ENCODE measurements at regions not wholly inside any gene's neighbourhood (a gene's known extent, or its start where the extent isn't known, plus 50 kb on each side); places are given as distances from the start of the nearest gene placed in this dataset.

GRCh38 chr13:107822006-107822405 lies 393.3 kb downstream of the LIG4 start:
- H3K27me3 ChIP-seq = no peaks in the 10 kb centered on the region
- H3K9me3 ChIP-seq = no peaks in the 10 kb centered on the region
- no peaks in the 10 kb centered on the region for H3K36me3 ChIP-seq
- no peak overlapping the region for H3K27ac ChIP-seq
- no peak for DNase-seq (ENCODE audit: low spot score in 2 of 2)
- no peak overlapping the region for H3K4me3 ChIP-seq
- intact Hi-C loops (cut with DNase I; ENCODE audit: low total_unique reads) = no loop called here
- no peaks in the 10 kb centered on the region for H3K4me1 ChIP-seq
- TF ChIP-seq POLR2A (IDR thresholded peaks at IDR 0.05) (no peak), POLR2AphosphoS5 (IDR thresholded peaks at IDR 0.05) (no peak), CTCF (IDR thresholded peaks at IDR 0.05) (no peak)

- Histone ChIP-seq H3K9me3 (no peaks in the 10 kb centered on the region), H3K27me3 (no peaks in the 10 kb centered on the region), H3K4me3 (no peak overlapping the region), H3K27ac (no peak overlapping the region), H3K4me1 (no peaks in the 10 kb centered on the region), H3K36me3 (no peaks in the 10 kb centered on the region)
- intact Hi-C loops (cut with DNase I; ENCODE audit: low total_unique reads) = no loop called here
- DNase-seq (ENCODE audit: low spot score in 2 of 2) = no peak
- no peak for TF ChIP-seq POLR2AphosphoS5 (IDR thresholded peaks at IDR 0.05)
- no peak for TF ChIP-seq CTCF (IDR thresholded peaks at IDR 0.05)
- no peak for TF ChIP-seq POLR2A (IDR thresholded peaks at IDR 0.05)
Measured at GRCh38 chr13:107821492-107821891, 393.8 kb downstream of the LIG4 start.

GRCh38 chr13:107819071-107819470 lies 396.3 kb downstream of the LIG4 start:
- no peaks in the 10 kb centered on the region for H3K4me1 ChIP-seq

GRCh38 chr13:107817647-107818287 lies 397.6 kb downstream of the LIG4 start:
- no peak overlapping the region for H3K27ac ChIP-seq
- H3K9me3 ChIP-seq = no peaks in the 10 kb centered on the region
- no peaks in the 10 kb centered on the region for H3K27me3 ChIP-seq
- H3K4me1 ChIP-seq = no peaks in the 10 kb centered on the region
- no peak overlapping the region for H3K4me3 ChIP-seq
- no peak for TF ChIP-seq POLR2A (IDR thresholded peaks at IDR 0.05)
- no peak for TF ChIP-seq POLR2AphosphoS5 (IDR thresholded peaks at IDR 0.05)
- no peak for TF ChIP-seq CTCF (IDR thresholded peaks at IDR 0.05)
- no peaks in the 10 kb centered on the region for H3K36me3 ChIP-seq
- intact Hi-C loops (cut with DNase I; ENCODE audit: low total_unique reads) = no loop called here
- DNase-seq (ENCODE audit: low spot score in 2 of 2) = no peak

More at GRCh38 chr13:107819071-107819470, 396.3 kb downstream of the LIG4 start:
- DNase-seq (ENCODE audit: low spot score in 2 of 2) = no peak
- Histone ChIP-seq H3K4me3 (no peak overlapping the region), H3K36me3 (no peaks in the 10 kb centered on the region), H3K9me3 (no peaks in the 10 kb centered on the region), H3K27me3 (no peaks in the 10 kb centered on the region), H3K27ac (no peak overlapping the region)
- TF ChIP-seq CTCF (IDR thresholded peaks at IDR 0.05) (no peak), POLR2A (IDR thresholded peaks at IDR 0.05) (no peak), POLR2AphosphoS5 (IDR thresholded peaks at IDR 0.05) (no peak)
- intact Hi-C loops (cut with DNase I; ENCODE audit: low total_unique reads) = no loop called here

GRCh38 chr13:107812014-107812412 lies 403.3 kb downstream of the LIG4 start:
- no peak for DNase-seq (ENCODE audit: low spot score in 2 of 2)
- H3K27ac ChIP-seq = no peak overlapping the region
- intact Hi-C loops (cut with DNase I; ENCODE audit: low total_unique reads) = no loop called here
- no peaks in the 10 kb centered on the region for H3K27me3 ChIP-seq
- TF ChIP-seq POLR2A (IDR thresholded peaks at IDR 0.05) = no peak
- TF ChIP-seq POLR2AphosphoS5 (IDR thresholded peaks at IDR 0.05) = no peak
- TF ChIP-seq CTCF (IDR thresholded peaks at IDR 0.05) = no peak
- H3K9me3 ChIP-seq = no peaks in the 10 kb centered on the region
- no peak overlapping the region for H3K4me3 ChIP-seq
- H3K36me3 ChIP-seq = peaks cover 3% of the 10 kb centered on the region
- H3K4me1 ChIP-seq = no peaks in the 10 kb centered on the region

Measured in breast epithelium (tissue), 4 donors.